ENCODE measurements at regions not wholly inside any gene's neighbourhood (a gene's known extent, or its start where the extent isn't known, plus 50 kb on each side); places are given as distances from the start of the nearest gene placed in this dataset.

- no peak for DNase-seq
Observed at GRCh38 chr3:195013411-195014361, 257.3 kb downstream of the XXYLT1 start.

- DNase-seq = no peak
Observed at GRCh38 chr3:195015021-195015420, 255.9 kb downstream of the XXYLT1 start.

- DNase-seq = no peak
Observed at GRCh38 chr3:195017151-195017550, 253.8 kb downstream of the XXYLT1 start.

Data from renal pelvis (tissue), 1 donor.